Endothelial cell (in vitro differentiated cells): ENCODE measurements at regions not wholly inside any gene's neighbourhood (a gene's known extent, or its start where the extent isn't known, plus 50 kb on each side); places are given as distances from the start of the nearest gene placed in this dataset.

Experiments used
- DNase-seq: peaks from one replicate; pipeline ENCODE4 v3.0.0; 2021; ENCODE audit warnings: low spot score
- H3K27ac Mint-ChIP-seq: one replicate; pipeline ENCODE4 v1.8.0; 2021; ENCODE audit warnings: mixed read lengths, inconsistent platforms; ENCODE audit not compliant: unreplicated experiment
- H3K27me3 Mint-ChIP-seq: one replicate; pipeline ENCODE4 v1.8.0; 2021; ENCODE audit warnings: mild to moderate bottlenecking, moderate library complexity, mixed read lengths, inconsistent platforms; ENCODE audit not compliant: unreplicated experiment
- H3K36me3 Mint-ChIP-seq: one replicate; pipeline ENCODE4 v1.8.0; 2021; ENCODE audit warnings: mild to moderate bottlenecking, low read depth, mixed read lengths, inconsistent platforms; ENCODE audit not compliant: unreplicated experiment
- H3K4me1 Mint-ChIP-seq: one replicate; pipeline ENCODE4 v1.8.0; 2021; ENCODE audit warnings: mild to moderate bottlenecking, mixed read lengths, inconsistent platforms; ENCODE audit not compliant: unreplicated experiment
- H3K4me3 Mint-ChIP-seq: one replicate; pipeline ENCODE4 v1.8.0; 2021; ENCODE audit warnings: mild to moderate bottlenecking, mixed read lengths, inconsistent platforms; ENCODE audit not compliant: unreplicated experiment
- H3K9me3 Mint-ChIP-seq: one replicate; pipeline ENCODE4 v1.8.0; 2021; ENCODE audit warnings: mixed read lengths, inconsistent platforms; ENCODE audit not compliant: unreplicated experiment
- CTCF ChIP-seq: fragments of 200-600 bp; sonication (generic); IDR thresholded peaks from one replicate; pipeline ENCODE4 v1.5.0; 2021; ENCODE audit warnings: antibody characterized with exemption; ENCODE audit not compliant: unreplicated experiment

GRCh38 chr4:72858328-72858727 lies 211.2 kb downstream of the COX18 start:
- H3K36me3 Mint-ChIP-seq, result no peaks in the 10 kb centered on the region
- H3K9me3 Mint-ChIP-seq, result no peaks in the 10 kb centered on the region
- DNase-seq, result no peak
- no peak overlapping the region for H3K27ac Mint-ChIP-seq
- no peak overlapping the region for H3K4me3 Mint-ChIP-seq
- no peaks in the 10 kb centered on the region for H3K4me1 Mint-ChIP-seq
- H3K27me3 Mint-ChIP-seq, result no peaks in the 10 kb centered on the region
- no peak for TF ChIP-seq CTCF

GRCh38 chr4:72857787-72858186 lies 211.7 kb downstream of the COX18 start:
- no peak for DNase-seq
- no peaks in the 10 kb centered on the region for H3K4me1 Mint-ChIP-seq
- no peaks in the 10 kb centered on the region for H3K9me3 Mint-ChIP-seq
- H3K36me3 Mint-ChIP-seq, result no peaks in the 10 kb centered on the region
- no peak overlapping the region for H3K27ac Mint-ChIP-seq
- no peak for TF ChIP-seq CTCF
- no peaks in the 10 kb centered on the region for H3K27me3 Mint-ChIP-seq
- no peak overlapping the region for H3K4me3 Mint-ChIP-seq

- TF ChIP-seq CTCF, result no peak
- Mint-ChIP-seq H3K4me3 (no peak overlapping the region), H3K27ac (no peak overlapping the region), H3K9me3 (no peaks in the 10 kb centered on the region), H3K4me1 (no peaks in the 10 kb centered on the region), H3K27me3 (no peaks in the 10 kb centered on the region), H3K36me3 (no peaks in the 10 kb centered on the region)
- no peak for DNase-seq
Measured at GRCh38 chr4:72857216-72857615, 212.3 kb downstream of the COX18 start.

- no peak overlapping the region for H3K4me3 Mint-ChIP-seq
- H3K4me1 Mint-ChIP-seq, result no peaks in the 10 kb centered on the region
- peaks cover 5% of the 10 kb centered on the region for H3K9me3 Mint-ChIP-seq
- no peaks in the 10 kb centered on the region for H3K27me3 Mint-ChIP-seq
- H3K36me3 Mint-ChIP-seq, result peaks cover 3% of the 10 kb centered on the region
- no peak overlapping the region for H3K27ac Mint-ChIP-seq
- no peak for DNase-seq
- TF ChIP-seq CTCF, result no peak
Measured at GRCh38 chr4:72846280-72847111, 223.0 kb downstream of the COX18 start.

GRCh38 chr4:72843466-72843865 lies 226.1 kb downstream of the COX18 start:
- peaks cover 3% of the 10 kb centered on the region for H3K36me3 Mint-ChIP-seq
- TF ChIP-seq CTCF, result no peak
- peaks cover 5% of the 10 kb centered on the region for H3K9me3 Mint-ChIP-seq
- no peak overlapping the region for H3K27ac Mint-ChIP-seq
- H3K4me3 Mint-ChIP-seq, result no peak overlapping the region
- no peak for DNase-seq
- no peaks in the 10 kb centered on the region for H3K4me1 Mint-ChIP-seq
- H3K27me3 Mint-ChIP-seq, result no peaks in the 10 kb centered on the region
